ENCODE measurements at regions not wholly inside any gene's neighbourhood (a gene's known extent, or its start where the extent isn't known, plus 50 kb on each side); places are given as distances from the start of the nearest gene placed in this dataset.

DNA sequence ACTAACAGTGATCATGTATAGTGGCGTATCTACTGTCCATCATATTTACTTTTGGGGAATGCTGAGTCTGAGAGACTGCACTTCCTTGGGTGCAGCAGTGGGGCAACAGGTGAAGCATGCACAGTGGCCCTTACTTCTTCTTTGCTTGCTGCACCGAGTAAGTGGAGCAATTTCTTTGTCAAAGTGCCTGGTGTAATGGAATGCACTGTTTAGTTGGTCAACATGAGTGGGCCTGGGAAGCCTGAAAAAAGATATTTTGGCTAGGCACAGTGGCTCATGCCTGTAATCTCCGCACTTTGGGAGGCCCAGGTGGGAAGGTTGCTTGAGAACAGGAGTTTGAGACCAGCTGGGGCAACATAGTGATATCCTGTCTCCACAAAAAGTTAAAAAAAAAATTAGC is 94.9 kb downstream of the OLFM4 start:
- Histone ChIP-seq H3K4me1 (ENCODE audit: insufficient read depth, low read length, poor library complexity, severe bottlenecking) (no peaks in the 10 kb centered on the region), H3K36me3 (ENCODE audit: insufficient read depth, low read length, poor library complexity, severe bottlenecking) (no peaks in the 10 kb centered on the region), H3K9me3 (ENCODE audit: low read depth, low read length, poor library complexity, severe bottlenecking) (no peaks in the 10 kb centered on the region), H3K27ac (ENCODE audit: low read depth, low read length, poor library complexity, severe bottlenecking) (no peak overlapping the region), H3K27me3 (replicated peaks; ENCODE audit: insufficient read depth, low read depth, low read length, poor library complexity) (no peaks in the 10 kb centered on the region), H3K4me3 (ENCODE audit: low read depth, low read length, poor library complexity, severe bottlenecking) (no peak overlapping the region)
- POLR2A ChIA-PET (ENCODE audit: low non-redundant PET) = no interaction called here
- no peak for DNase-seq (ENCODE audit: low spot score)
- CTCF ChIA-PET = no interaction called here
- TF ChIP-seq EZH2 (IDR thresholded peaks at IDR 0.05; ENCODE audit: borderline replicate concordance, low read depth, low read length, poor library complexity, severe bottlenecking) = no peak
- TF ChIP-seq, protein P1, sequence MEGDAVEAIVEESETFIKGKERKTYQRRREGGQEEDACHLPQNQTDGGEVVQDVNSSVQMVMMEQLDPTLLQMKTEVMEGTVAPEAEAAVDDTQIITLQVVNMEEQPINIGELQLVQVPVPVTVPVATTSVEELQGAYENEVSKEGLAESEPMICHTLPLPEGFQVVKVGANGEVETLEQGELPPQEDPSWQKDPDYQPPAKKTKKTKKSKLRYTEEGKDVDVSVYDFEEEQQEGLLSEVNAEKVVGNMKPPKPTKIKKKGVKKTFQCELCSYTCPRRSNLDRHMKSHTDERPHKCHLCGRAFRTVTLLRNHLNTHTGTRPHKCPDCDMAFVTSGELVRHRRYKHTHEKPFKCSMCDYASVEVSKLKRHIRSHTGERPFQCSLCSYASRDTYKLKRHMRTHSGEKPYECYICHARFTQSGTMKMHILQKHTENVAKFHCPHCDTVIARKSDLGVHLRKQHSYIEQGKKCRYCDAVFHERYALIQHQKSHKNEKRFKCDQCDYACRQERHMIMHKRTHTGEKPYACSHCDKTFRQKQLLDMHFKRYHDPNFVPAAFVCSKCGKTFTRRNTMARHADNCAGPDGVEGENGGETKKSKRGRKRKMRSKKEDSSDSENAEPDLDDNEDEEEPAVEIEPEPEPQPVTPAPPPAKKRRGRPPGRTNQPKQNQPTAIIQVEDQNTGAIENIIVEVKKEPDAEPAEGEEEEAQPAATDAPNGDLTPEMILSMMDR (conservative IDR thresholded peaks at IDR 0.05; ENCODE audit: low read depth, low read length) = no peak
- intact Hi-C loops (cut with micrococcal nuclease; ENCODE audit: unreplicated experiment) = no loop called here
- no TSS peak for BruUV-seq (replicated peaks)

DNA sequence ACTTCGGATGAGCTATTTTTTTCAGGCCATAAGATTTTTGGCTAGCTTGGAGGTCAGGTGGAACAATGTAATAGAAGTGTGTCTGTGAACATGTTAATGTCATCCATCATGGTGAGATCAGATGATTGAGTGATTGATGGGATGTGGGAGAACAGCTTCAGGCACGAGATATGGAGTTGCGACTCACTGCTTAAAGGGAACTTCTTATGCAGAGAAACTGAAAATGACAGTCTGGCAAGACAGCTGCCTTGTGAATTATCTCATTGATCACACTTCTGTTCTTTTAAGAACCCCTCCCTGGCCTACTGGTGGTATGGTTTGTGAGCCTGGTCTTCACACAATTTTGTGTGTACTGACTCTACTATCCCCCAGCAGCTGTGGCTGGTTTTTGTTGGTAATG is 96.0 kb downstream of the OLFM4 start:
- Histone ChIP-seq H3K4me3 (ENCODE audit: low read depth, low read length, poor library complexity, severe bottlenecking) (no peak overlapping the region), H3K27ac (ENCODE audit: low read depth, low read length, poor library complexity, severe bottlenecking) (no peak overlapping the region), H3K4me1 (ENCODE audit: insufficient read depth, low read length, poor library complexity, severe bottlenecking) (no peaks in the 10 kb centered on the region), H3K36me3 (ENCODE audit: insufficient read depth, low read length, poor library complexity, severe bottlenecking) (no peaks in the 10 kb centered on the region), H3K27me3 (replicated peaks; ENCODE audit: insufficient read depth, low read depth, low read length, poor library complexity) (no peaks in the 10 kb centered on the region), H3K9me3 (ENCODE audit: low read depth, low read length, poor library complexity, severe bottlenecking) (no peaks in the 10 kb centered on the region)
- no TSS peak for BruUV-seq (replicated peaks)
- intact Hi-C loops (cut with micrococcal nuclease; ENCODE audit: unreplicated experiment) = no loop called here
- ChIA-PET POLR2A (ENCODE audit: low non-redundant PET) (no interaction called here), CTCF (no interaction called here)
- TF ChIP-seq, protein P1 (conservative IDR thresholded peaks at IDR 0.05; ENCODE audit: low read depth, low read length) = no peak
- no peak for TF ChIP-seq EZH2 (IDR thresholded peaks at IDR 0.05; ENCODE audit: borderline replicate concordance, low read depth, low read length, poor library complexity, severe bottlenecking)
- no peak for DNase-seq (ENCODE audit: low spot score)

DNA sequence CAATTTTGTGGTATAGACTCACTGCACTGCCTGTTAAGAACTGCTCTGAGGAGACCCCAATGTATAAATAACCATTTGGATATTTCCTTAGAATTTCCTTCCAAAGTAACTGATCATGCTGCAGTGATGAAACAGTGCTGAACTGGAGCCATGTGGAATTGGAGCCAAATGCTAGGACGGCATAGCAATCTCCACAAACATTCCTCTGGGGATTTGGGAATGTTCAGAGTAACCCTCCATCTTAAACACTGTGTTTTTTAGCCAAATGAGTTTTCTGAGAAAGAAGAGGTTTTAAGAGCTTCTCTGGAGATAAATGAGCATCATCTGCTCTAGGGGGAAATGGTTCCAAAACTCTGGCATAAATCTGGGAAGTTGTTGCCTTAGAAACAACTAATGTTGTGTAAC is 98.2 kb downstream of the OLFM4 start:
- Histone ChIP-seq H3K27me3 (replicated peaks; ENCODE audit: insufficient read depth, low read depth, low read length, poor library complexity) (no peaks in the 10 kb centered on the region), H3K4me1 (ENCODE audit: insufficient read depth, low read length, poor library complexity, severe bottlenecking) (no peaks in the 10 kb centered on the region), H3K4me3 (ENCODE audit: low read depth, low read length, poor library complexity, severe bottlenecking) (no peak overlapping the region), H3K27ac (ENCODE audit: low read depth, low read length, poor library complexity, severe bottlenecking) (no peak overlapping the region), H3K36me3 (ENCODE audit: insufficient read depth, low read length, poor library complexity, severe bottlenecking) (no peaks in the 10 kb centered on the region), H3K9me3 (ENCODE audit: low read depth, low read length, poor library complexity, severe bottlenecking) (no peaks in the 10 kb centered on the region)
- intact Hi-C loops (cut with micrococcal nuclease; ENCODE audit: unreplicated experiment) = no loop called here
- BruUV-seq (replicated peaks) = no TSS peak
- POLR2A ChIA-PET (ENCODE audit: low non-redundant PET) = no interaction called here
- no peak for DNase-seq (ENCODE audit: low spot score)
- TF ChIP-seq, protein P1 (conservative IDR thresholded peaks at IDR 0.05; ENCODE audit: low read depth, low read length) = no peak
- TF ChIP-seq EZH2 (IDR thresholded peaks at IDR 0.05; ENCODE audit: borderline replicate concordance, low read depth, low read length, poor library complexity, severe bottlenecking) = no peak
- CTCF ChIA-PET = no interaction called here

Measured in A673 (cell line).